Heart left ventricle (tissue), 16 donors: ENCODE measurements at regions not wholly inside any gene's neighbourhood (a gene's known extent, or its start where the extent isn't known, plus 50 kb on each side); places are given as distances from the start of the nearest gene placed in this dataset.
A peak's percentile ranks its signal among the peaks of the same experiment; 100 is the strongest.

Source experiments
- ATAC-seq, 4 donors: fragments of 200-7000 bp; cut with Tn5 transposase; one replicate each; pipeline ENCODE4 v1.9.1; 2020 to 2022; ENCODE audit warnings: moderate library complexity in 4 of 4, mild to moderate bottlenecking in 3 of 4, moderate number of reproducible peaks in 1 of 4
- DNase-seq, 5 donors: peaks; one replicate each; pipeline ENCODE4 v3.0.0-alpha.2; 2020
- H3K27ac ChIP-seq, 12 donors: fragments of 200-600 bp; sonication (generic) in 4 of 12; one replicate each; pipeline versions ENCODE4 v1.5.0 to v1.8.0; 2016 to 2022; ENCODE audit warnings: mild to moderate bottlenecking in 2 of 12
- H3K27me3 ChIP-seq, 9 donors: fragments of 200-600 bp; sonication (generic) in 2 of 9; one replicate each; pipeline versions ENCODE4 v1.5.1 to v1.8.0; 2016 to 2022; ENCODE audit warnings: mild to moderate bottlenecking in 3 of 9
- H3K36me3 ChIP-seq, 9 donors: fragments of 200-600 bp; sonication (generic) in 2 of 9; one replicate each; pipeline versions ENCODE4 v1.5.0 to v1.8.0; 2018 to 2022; ENCODE audit warnings: mild to moderate bottlenecking in 2 of 9
- H3K4me1 ChIP-seq, 12 donors: fragments of 200-600 bp; sonication (generic) in 4 of 12; one replicate each; pipeline versions ENCODE4 v1.5.0 to v1.8.0; 2016 to 2022; ENCODE audit warnings: mild to moderate bottlenecking in 3 of 12
- H3K4me3 ChIP-seq, 12 donors: fragments of 200-600 bp; sonication (generic) in 4 of 12; one replicate each; pipeline versions ENCODE4 v1.5.0 to v1.8.0; 2017 to 2022; ENCODE audit warnings: mild to moderate bottlenecking in 9 of 12, moderate library complexity in 4 of 12
- H3K9me3 ChIP-seq, 12 donors: fragments of 200-600 bp; sonication (generic) in 4 of 12; one replicate each; pipeline versions ENCODE4 v1.5.0 to v1.8.0; 2016 to 2022; ENCODE audit warnings: mild to moderate bottlenecking in 1 of 12
- CTCF ChIP-seq, 12 donors: fragments of 200-600 bp; sonication (generic) in 4 of 12; IDR thresholded peaks; one replicate each; pipeline versions ENCODE4 v1.5.0 to v1.8.0; 2018 to 2022; ENCODE audit warnings: antibody characterized with exemption in 12 of 12, mild to moderate bottlenecking in 5 of 12
- POLR2A ChIP-seq, 2 donors: fragments of 450-650 bp; IDR thresholded peaks; one replicate each; pipeline ENCODE4 v1.6.1; 2017; ENCODE audit warnings: antibody characterized with exemption in 2 of 2, mild to moderate bottlenecking in 2 of 2, moderate library complexity in 2 of 2
- WGBS, 4 donors: extraction: QIAGEN DNeasy Blood & Tissue Kit in 2 of 4; methylation state at CpG; one replicate each; pipeline versions ENCODE4 v1.1.5 to v1.1.7; 2013 to 2018; 5-methylcytosine and 5-hydroxymethylcytosine counted together
- intact Hi-C, 10 donors: fragments of 100-400 bp; cut with DNase I; formaldehyde crosslinking; loops; one replicate each; pipeline versions ENCODE4 v1.11.1 to v1.14.2; 2022
- donor health status: ischemic (EF 13 %, LVEDD 7.1; RV severe dilation, severe dysfunction).
- donor health status: healthy with polysubstance abuse.
- donor health status: DM: no; HTN: yes; CAD: no.
- donor health status: DM: no; HTN: no; CAD: no.
- donor health status: ischemic (EF 25% LVEDD 6.9; RV normal size, moderate dysfunction).
- donor health status: ischemic (EF 25% LVEDD 5.7; RV mildly dilated, moderate dysfunction).
- donor health status: healthy.
- donor health status: DM: yes; HTN: yes; CAD: no.
- donor health status: ischemic (EF 35%, LVEDD 5.7; RV mildly dilated, moderate dysfunction).
- donor health status: nonischemic (EF 11% LVEDD 7.7; RV severe dilation, severe dysfunction).
- donor health status: DM: yes; HTN: yes; CAD: no.
- donor health status: PGD.
- donor health status: ischemic (EF 29% LVEDD 5.4; RV normal size, mild dysfunction).
- donor health status: nonischemic (EF 23%, LVEDD 6.1; RV moderate dilation, normal function).

- Histone ChIP-seq H3K9me3 (peaks cover 0 to 20% (median 1%) of the 10 kb centered on the region in 12 donors), H3K4me3 (no peak overlapping the region), H3K27me3 (no peaks in the 10 kb centered on the region), H3K36me3 (no peaks in the 10 kb centered on the region), H3K27ac (no peak overlapping the region), H3K4me1 (peaks cover 0 to 2% (median 0%) of the 10 kb centered on the region in 12 donors)
- DNase-seq = no peak
- intact Hi-C loops = loop anchor here in 8 of 10 donors (1.0 to 10.0 kb wide), 5 partner anchors 132 to 375 kb away; no protein-coding TSS in a partner anchor
- no peak for TF ChIP-seq POLR2A (IDR thresholded peaks at IDR 0.05)
- no peak for TF ChIP-seq CTCF (IDR thresholded peaks at IDR 0.05)
- no peak for ATAC-seq
- WGBS, 4 donors = 69 to 79% (median 74%) methylated on average over 4 of the region's 4 CpGs
Measured at GRCh38 chr12:9332564-9332963, 124.4 kb upstream of the PZP start.

GRCh38 chr12:9331218-9331626 is 123.0 kb upstream of the PZP start:
- H3K27me3 ChIP-seq = no peaks in the 10 kb centered on the region
- WGBS, 4 donors = 2 to 9% (median 6%) methylated on average over 5 of the region's 5 CpGs
- intact Hi-C loops = loop anchor here in 8 of 10 donors (2.0 to 10.0 kb wide), 5 partner anchors 134 to 378 kb away; no protein-coding TSS in a partner anchor

GRCh38 chr12:9329019-9329418 is 120.8 kb upstream of the PZP start:
- Histone ChIP-seq H3K4me3 (no peak overlapping the region), H3K4me1 (peaks cover 0 to 2% (median 0%) of the 10 kb centered on the region in 12 donors), H3K27ac (no peak overlapping the region), H3K27me3 (no peaks in the 10 kb centered on the region), H3K36me3 (no peaks in the 10 kb centered on the region), H3K9me3 (no peaks in the 10 kb centered on the region)
- ATAC-seq (no peak), DNase-seq (no peak)
- intact Hi-C loops = no loop called here
- WGBS, 4 donors = 87 to 90% (median 88%) methylated on average over 5 of the region's 5 CpGs
- TF ChIP-seq CTCF (IDR thresholded peaks at IDR 0.05) (no peak), POLR2A (IDR thresholded peaks at IDR 0.05) (no peak)

More at GRCh38 chr12:9331218-9331626, 123.0 kb upstream of the PZP start:
- Histone ChIP-seq H3K36me3 (no peaks in the 10 kb centered on the region), H3K4me1 (peaks cover 0 to 2% (median 0%) of the 10 kb centered on the region in 12 donors), H3K4me3 (no peak overlapping the region), H3K9me3 (peaks cover 0 to 9% (median 0%) of the 10 kb centered on the region in 12 donors), H3K27ac (no peak overlapping the region)
- DNase-seq (peak; percentile 34 to 84 (median 60)), ATAC-seq (peak in 3 of 4 donors; percentile 62 to 86 (median 74))
- TF ChIP-seq CTCF (IDR thresholded peaks at IDR 0.05) = peak; percentile 88 to 98 (median 95)
- no peak for TF ChIP-seq POLR2A (IDR thresholded peaks at IDR 0.05)

- 51 to 66% (median 58%) methylated on average over 2 of the region's 2 CpGs for WGBS, 4 donors
- no peaks in the 10 kb centered on the region for H3K27me3 ChIP-seq
Measured at GRCh38 chr12:9328065-9328464, 119.9 kb upstream of the PZP start.

More at GRCh38 chr12:9328065-9328464, 119.9 kb upstream of the PZP start:
- peaks cover 0 to 2% (median 0%) of the 10 kb centered on the region in 12 donors for H3K4me1 ChIP-seq
- ATAC-seq (no peak), DNase-seq (no peak)
- H3K36me3 ChIP-seq = no peaks in the 10 kb centered on the region
- no peak overlapping the region for H3K4me3 ChIP-seq
- H3K9me3 ChIP-seq = no peaks in the 10 kb centered on the region
- no peak overlapping the region for H3K27ac ChIP-seq
- no peak for TF ChIP-seq POLR2A (IDR thresholded peaks at IDR 0.05)
- no peak for TF ChIP-seq CTCF (IDR thresholded peaks at IDR 0.05)
- intact Hi-C loops = no loop called here
